IPS-18a (cell line): ENCODE measurements at regions not wholly inside any gene's neighbourhood (a gene's known extent, or its start where the extent isn't known, plus 50 kb on each side); places are given as distances from the start of the nearest gene placed in this dataset.

Experiments used
- H3K27ac ChIP-seq: one replicate; pipeline ENCODE4 v1.5.1; 2013; ENCODE audit warnings: low read length
- H3K27me3 ChIP-seq: one replicate; pipeline ENCODE4 v1.6.1; 2013; ENCODE audit warnings: mild to moderate bottlenecking, low read length; ENCODE audit not compliant: control insufficient read depth, insufficient read depth
- H3K36me3 ChIP-seq: one replicate; pipeline ENCODE4 v1.6.1; 2013; ENCODE audit warnings: low read depth, low read length; ENCODE audit not compliant: control insufficient read depth
- H3K4me1 ChIP-seq: one replicate; pipeline ENCODE4 v1.6.1; 2013; ENCODE audit warnings: low read depth, low read length; ENCODE audit not compliant: control insufficient read depth
- H3K4me3 ChIP-seq: one replicate; pipeline ENCODE4 v1.5.1; 2013; ENCODE audit warnings: low read length
- H3K9ac ChIP-seq: one replicate; pipeline ENCODE4 v1.6.1; 2013; ENCODE audit warnings: mild to moderate bottlenecking, low read length, moderate library complexity
- H3K9me3 ChIP-seq: one replicate; pipeline ENCODE4 v1.6.1; 2013; ENCODE audit warnings: low read depth, low read length; ENCODE audit not compliant: control insufficient read depth

DNA sequence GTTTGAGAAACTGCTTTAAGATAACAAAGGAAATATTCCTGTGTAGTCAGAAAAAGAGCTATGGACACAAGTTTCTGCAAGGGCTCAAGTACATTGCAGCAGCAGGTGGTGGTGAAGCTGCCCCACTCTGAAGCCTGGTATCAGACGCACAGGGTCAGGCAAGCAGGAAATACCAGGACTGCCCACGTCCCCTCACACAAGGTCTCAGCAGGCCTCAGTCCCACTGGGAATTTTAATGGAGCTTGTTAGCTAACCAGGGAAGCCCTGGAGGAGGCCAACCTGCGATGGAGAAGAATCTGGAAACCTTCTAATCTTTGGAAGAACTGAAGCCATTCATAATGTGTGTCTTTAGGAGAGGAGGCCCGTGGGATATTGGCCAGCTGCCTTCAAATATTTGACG is 168.3 kb downstream of the UXS1 start:
- Histone ChIP-seq H3K27ac (no peak overlapping the region), H3K27me3 (no peaks in the 10 kb centered on the region), H3K4me1 (no peaks in the 10 kb centered on the region), H3K9ac (no peak overlapping the region), H3K4me3 (no peak overlapping the region), H3K9me3 (no peaks in the 10 kb centered on the region), H3K36me3 (no peaks in the 10 kb centered on the region)

DNA sequence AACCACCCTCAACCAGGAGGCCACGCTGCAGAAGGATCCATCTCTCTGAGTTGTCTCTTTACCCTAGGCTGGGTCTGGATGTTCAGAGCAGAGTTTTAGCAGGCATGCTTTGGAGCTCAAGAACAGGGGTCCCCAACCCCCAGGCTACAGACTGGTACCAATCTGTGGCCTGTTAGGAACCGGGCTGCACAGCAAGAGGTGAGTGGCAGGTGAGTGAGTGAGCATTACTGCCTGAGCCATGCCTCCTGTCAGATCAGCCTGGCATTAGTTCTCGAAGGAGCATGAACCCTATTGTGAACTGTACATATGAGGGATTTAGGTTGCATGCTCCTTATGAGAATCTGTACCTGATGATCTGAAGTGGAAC is 172.5 kb downstream of the UXS1 start:
- Histone ChIP-seq H3K4me1 (no peaks in the 10 kb centered on the region), H3K36me3 (no peaks in the 10 kb centered on the region), H3K9ac (no peak overlapping the region), H3K4me3 (no peak overlapping the region), H3K9me3 (no peaks in the 10 kb centered on the region), H3K27me3 (no peaks in the 10 kb centered on the region), H3K27ac (no peak overlapping the region)

- H3K27ac ChIP-seq, result no peak overlapping the region
- no peak overlapping the region for H3K4me3 ChIP-seq
- no peaks in the 10 kb centered on the region for H3K27me3 ChIP-seq
- no peak overlapping the region for H3K9ac ChIP-seq
- H3K36me3 ChIP-seq, result no peaks in the 10 kb centered on the region
- H3K4me1 ChIP-seq, result no peaks in the 10 kb centered on the region
- no peaks in the 10 kb centered on the region for H3K9me3 ChIP-seq
Measured at GRCh38 chr2:106020821-106021661, 173.1 kb downstream of the UXS1 start.

DNA sequence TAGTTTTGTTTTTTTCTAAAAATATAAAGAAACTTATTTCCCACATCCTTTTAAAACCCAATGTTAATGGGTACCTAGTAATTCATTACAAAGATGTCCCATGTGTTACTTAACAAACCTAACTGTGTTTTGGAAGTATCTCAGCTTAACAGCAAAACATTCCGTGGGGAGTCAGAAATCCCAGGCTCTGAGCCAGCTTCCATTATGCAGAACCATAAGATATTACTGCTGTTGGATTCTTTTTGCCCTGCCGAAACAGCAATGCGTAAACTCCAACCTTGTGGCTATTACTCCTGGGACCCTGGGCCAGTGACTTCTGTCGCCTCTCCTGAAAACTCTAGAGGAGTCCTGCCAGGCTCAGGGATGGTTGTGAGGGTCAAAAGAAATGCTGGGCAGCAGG is 174.1 kb downstream of the UXS1 start:
- no peak overlapping the region for H3K4me3 ChIP-seq
- no peak overlapping the region for H3K27ac ChIP-seq
- no peaks in the 10 kb centered on the region for H3K27me3 ChIP-seq
- H3K36me3 ChIP-seq, result no peaks in the 10 kb centered on the region
- H3K4me1 ChIP-seq, result no peaks in the 10 kb centered on the region
- H3K9ac ChIP-seq, result no peak overlapping the region
- H3K9me3 ChIP-seq, result no peaks in the 10 kb centered on the region

DNA sequence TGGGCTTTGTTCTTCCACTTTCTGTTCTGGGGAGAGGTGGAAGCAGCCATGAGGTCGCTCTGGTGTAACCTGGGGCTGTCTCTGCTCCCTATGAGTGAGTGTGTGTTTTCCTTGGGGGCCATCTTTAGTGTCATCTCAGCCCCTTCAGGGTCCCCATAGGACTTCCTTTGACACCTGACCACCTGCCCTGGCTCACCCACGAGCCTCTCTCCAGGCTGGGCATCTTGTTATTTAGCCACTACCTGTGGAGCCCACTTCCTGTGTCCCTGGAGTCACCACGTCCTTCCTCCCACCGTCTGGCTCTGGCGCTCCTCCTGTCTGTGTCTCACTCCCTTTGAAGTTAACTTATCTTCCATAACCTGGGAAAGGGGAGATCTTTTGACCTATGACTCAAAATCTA is 176.0 kb downstream of the UXS1 start:
- no peaks in the 10 kb centered on the region for H3K27me3 ChIP-seq
- no peak overlapping the region for H3K9ac ChIP-seq
- H3K4me1 ChIP-seq, result no peaks in the 10 kb centered on the region
- H3K36me3 ChIP-seq, result no peaks in the 10 kb centered on the region
- H3K27ac ChIP-seq, result no peak overlapping the region
- no peaks in the 10 kb centered on the region for H3K9me3 ChIP-seq
- H3K4me3 ChIP-seq, result no peak overlapping the region

GRCh38 chr2:106012591-106013347 is 181.3 kb downstream of the UXS1 start:
- no peak overlapping the region for H3K4me3 ChIP-seq
- H3K4me1 ChIP-seq, result peaks cover 15% of the 10 kb centered on the region
- H3K9me3 ChIP-seq, result no peaks in the 10 kb centered on the region
- H3K9ac ChIP-seq, result no peak overlapping the region
- H3K27me3 ChIP-seq, result no peaks in the 10 kb centered on the region
- H3K36me3 ChIP-seq, result no peaks in the 10 kb centered on the region
- H3K27ac ChIP-seq, result no peak overlapping the region

GRCh38 chr2:106012001-106012590 is 182.0 kb downstream of the UXS1 start:
- Histone ChIP-seq H3K36me3 (no peaks in the 10 kb centered on the region), H3K4me3 (no peak overlapping the region)

DNA sequence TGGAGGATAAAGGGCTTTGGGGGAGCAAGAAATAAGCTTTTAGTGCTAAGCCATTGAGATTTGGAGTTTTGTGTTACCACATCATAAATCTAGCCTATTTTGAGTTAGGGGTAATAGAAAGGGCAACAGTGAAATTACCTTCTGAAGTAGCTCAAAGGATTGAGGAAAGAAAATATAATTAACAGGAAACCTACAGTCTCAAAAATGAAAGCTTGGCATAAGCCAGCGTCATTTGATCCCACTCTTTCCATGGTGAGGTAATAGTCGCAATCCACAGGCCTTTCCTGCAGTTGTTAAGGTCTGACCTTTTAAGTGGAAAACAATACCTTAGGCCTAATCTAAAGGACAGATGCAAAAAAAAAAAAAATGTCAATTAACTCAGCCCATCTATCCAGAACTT is 182.7 kb downstream of the UXS1 start:
- Histone ChIP-seq H3K27ac (no peak overlapping the region), H3K9me3 (no peaks in the 10 kb centered on the region), H3K4me3 (no peak overlapping the region)

More at GRCh38 chr2:106012001-106012590, 182.0 kb downstream of the UXS1 start:
- H3K9ac ChIP-seq, result no peak overlapping the region
- no peak overlapping the region for H3K27ac ChIP-seq
- peaks cover 15% of the 10 kb centered on the region for H3K4me1 ChIP-seq
- H3K27me3 ChIP-seq, result no peaks in the 10 kb centered on the region
- no peaks in the 10 kb centered on the region for H3K9me3 ChIP-seq

DNA sequence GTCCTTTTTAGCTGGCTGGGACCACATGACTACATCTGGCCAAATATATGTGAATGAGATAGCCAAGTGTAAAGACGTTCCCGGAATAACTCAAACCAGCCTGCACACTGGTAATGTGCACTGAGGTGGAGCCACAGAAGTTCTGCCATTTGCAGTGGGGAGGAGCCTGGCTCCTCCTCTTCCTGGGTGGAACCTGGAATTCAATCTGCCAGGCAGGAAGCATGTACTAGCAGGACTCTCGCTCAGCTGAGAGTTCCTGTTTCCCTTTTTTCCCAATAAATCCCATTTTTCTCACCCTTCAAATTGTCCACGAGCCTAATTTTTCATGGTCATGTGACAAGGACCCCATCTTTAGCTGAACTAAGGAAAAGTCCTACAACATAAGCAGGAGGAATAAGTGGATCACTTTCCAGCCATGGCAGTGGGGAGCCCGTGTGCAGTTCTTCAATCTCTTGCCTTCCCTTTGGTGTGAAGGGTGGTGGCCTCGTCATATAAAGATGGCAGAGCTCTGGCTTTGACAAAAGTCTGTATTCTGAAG is 183.2 kb downstream of the UXS1 start:
- H3K27ac ChIP-seq, result no peak overlapping the region
- no peak overlapping the region for H3K9ac ChIP-seq
- H3K27me3 ChIP-seq, result no peaks in the 10 kb centered on the region
- no peak overlapping the region for H3K4me3 ChIP-seq
- peaks cover 15% of the 10 kb centered on the region for H3K4me1 ChIP-seq
- no peaks in the 10 kb centered on the region for H3K9me3 ChIP-seq
- H3K36me3 ChIP-seq, result no peaks in the 10 kb centered on the region

More for the DNA sequence above, 182.7 kb downstream of the UXS1 start:
- H3K27me3 ChIP-seq, result no peaks in the 10 kb centered on the region
- no peak overlapping the region for H3K9ac ChIP-seq
- peaks cover 15% of the 10 kb centered on the region for H3K4me1 ChIP-seq
- H3K36me3 ChIP-seq, result no peaks in the 10 kb centered on the region

DNA sequence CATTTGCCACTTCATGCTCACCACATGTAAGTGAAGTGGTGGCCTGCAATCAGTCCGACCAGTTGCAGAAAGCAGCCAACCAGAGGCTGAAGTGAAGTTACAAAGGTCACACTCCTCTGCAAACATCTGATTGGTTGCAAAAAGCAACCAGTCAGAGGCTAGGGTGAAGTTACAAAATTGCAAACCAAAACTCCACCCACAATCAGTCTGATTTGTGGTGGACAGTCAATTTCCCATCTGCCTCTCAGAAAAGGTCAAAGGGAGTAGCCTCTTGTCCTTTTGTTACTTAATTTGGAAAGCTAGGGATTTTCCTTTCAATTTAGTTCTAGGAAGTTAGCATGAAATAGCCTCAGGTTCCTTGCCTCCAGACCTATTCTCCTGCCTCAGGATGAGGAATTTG is 185.0 kb downstream of the UXS1 start:
- no peak overlapping the region for H3K4me3 ChIP-seq
- no peaks in the 10 kb centered on the region for H3K27me3 ChIP-seq
- peaks cover 15% of the 10 kb centered on the region for H3K4me1 ChIP-seq
- no peak overlapping the region for H3K27ac ChIP-seq
- H3K9ac ChIP-seq, result no peak overlapping the region
- H3K36me3 ChIP-seq, result no peaks in the 10 kb centered on the region
- peaks cover 7% of the 10 kb centered on the region for H3K9me3 ChIP-seq

DNA sequence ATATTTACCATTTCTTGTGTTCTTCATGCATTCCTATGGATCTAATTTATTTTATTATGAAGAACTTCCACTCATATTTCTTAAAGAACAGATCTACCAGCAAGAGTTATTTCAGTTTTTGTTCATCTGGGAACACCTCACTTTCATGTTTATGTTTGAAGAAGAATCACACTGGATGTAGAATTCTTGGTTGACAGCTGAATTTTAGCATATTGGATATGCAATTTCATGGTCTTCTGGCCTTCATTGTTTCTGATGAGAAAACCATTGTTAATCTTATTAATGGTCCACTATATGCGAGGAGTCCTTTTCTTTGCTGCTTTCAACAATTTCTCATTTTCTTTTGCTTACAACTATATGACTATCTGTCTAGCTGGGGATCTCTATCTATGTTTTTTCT is 189.2 kb downstream of the UXS1 start:
- Histone ChIP-seq H3K27me3 (no peaks in the 10 kb centered on the region), H3K9me3 (peaks cover 12% of the 10 kb centered on the region), H3K36me3 (no peaks in the 10 kb centered on the region), H3K9ac (no peak overlapping the region), H3K4me1 (no peaks in the 10 kb centered on the region), H3K4me3 (no peak overlapping the region), H3K27ac (no peak overlapping the region)
